H1 (cell line): ENCODE measurements at regions not wholly inside any gene's neighbourhood (a gene's known extent, or its start where the extent isn't known, plus 50 kb on each side); places are given as distances from the start of the nearest gene placed in this dataset.

Experiments
- CTCF ChIA-PET: fragments of 300-600 bp; sonication (Branson Sonifier 250); formaldehyde crosslinking; loops from one replicate; lab custom pipeline; 2021; ENCODE audit not compliant: partially characterized antibody; lab: Charles Lee
- POLR2A ChIA-PET: fragments of 300-600 bp; sonication (Branson Sonifier 250); formaldehyde crosslinking; loops from one replicate; lab custom pipeline; 2021; ENCODE audit warnings: inconsistent platforms; ENCODE audit not compliant: partially characterized antibody; lab: Charles Lee
- DNase-seq, 2 experiments: peaks; one replicate each; pipeline versions ENCODE4 v3.0.0 to v3.0.0-alpha.2; 2010 to 2022; ENCODE audit warnings: low spot score in 2 of 2, low read depth in 1 of 2, mixed read lengths in 1 of 2
- FAIRE-seq: peaks from 2 replicates; lab custom pipeline; 2011; peaks lifted over from hg19 to GRCh38; lab: Jason Lieb, UNC
- H2AFZ ChIP-seq: 2 replicates; pipeline ENCODE4 v1.8.1; 2012; ENCODE audit warnings: low read length, inconsistent platforms
- H2AK5ac ChIP-seq: 2 replicates; pipeline ENCODE4 v1.6.1; 2013; ENCODE audit warnings: low read depth, low read length
- H2BK120ac ChIP-seq: replicated peaks from 2 replicates; pipeline ENCODE3; 2013; ENCODE audit warnings: low read depth, low read length, inconsistent platforms
- H2BK12ac ChIP-seq: 2 replicates; pipeline ENCODE4 v1.6.1; 2013; ENCODE audit warnings: low read depth, low read length
- H2BK15ac ChIP-seq: 2 replicates; pipeline ENCODE4 v1.6.1; 2013; ENCODE audit warnings: low read length
- H2BK20ac ChIP-seq: 2 replicates; pipeline ENCODE4 v1.6.1; 2013; ENCODE audit warnings: low read length
- H2BK5ac ChIP-seq: 2 replicates; pipeline ENCODE4 v1.6.1; 2013; ENCODE audit warnings: low read depth, low read length
- H3K14ac ChIP-seq: 2 replicates; pipeline ENCODE4 v1.6.1; 2013; ENCODE audit warnings: inconsistent platforms; ENCODE audit not compliant: insufficient read length
- H3K18ac ChIP-seq: 2 replicates; pipeline ENCODE4 v1.6.1; 2013; ENCODE audit warnings: low read length; ENCODE audit errors: extremely low read depth
- H3K23ac ChIP-seq: 2 replicates; pipeline ENCODE4 v1.6.1; 2013; ENCODE audit warnings: inconsistent platforms; ENCODE audit not compliant: insufficient read length
- H3K23me2 ChIP-seq: 2 replicates; pipeline ENCODE4 v1.6.1; 2013; ENCODE audit warnings: low read depth, low read length
- H3K27ac ChIP-seq: 2 replicates; pipeline ENCODE4 v1.6.1; 2011; ENCODE audit warnings: low read depth, low read length, inconsistent platforms
- H3K27me3 ChIP-seq, 4 experiments: replicated peaks in 1 of 4; 1 replicate in 1 of 4; 2 replicates in 3 of 4; pipeline versions ENCODE4 v1.6.1 to v1.8.1; 2011 to 2013; ENCODE audit warnings: low read length in 3 of 4, mild to moderate bottlenecking in 3 of 4, inconsistent platforms in 2 of 4, mixed read lengths in 2 of 4, moderate library complexity in 1 of 4; ENCODE audit not compliant: control insufficient read depth in 3 of 4, insufficient read depth in 3 of 4; ENCODE audit errors: extremely low read depth in 1 of 4
- H3K36me3 ChIP-seq, 4 experiments: 2 replicates each; pipeline versions ENCODE4 v1.6.1 to v1.8.1; 2011 to 2013; ENCODE audit warnings: mild to moderate bottlenecking in 4 of 4, low read length in 3 of 4, moderate library complexity in 2 of 4, control low read depth in 1 of 4, inconsistent platforms in 1 of 4; ENCODE audit not compliant: insufficient read depth in 4 of 4, control insufficient read depth in 2 of 4
- H3K4ac ChIP-seq: replicated peaks from 2 replicates; pipeline ENCODE3; 2013; ENCODE audit warnings: low read length, low read depth, mixed read lengths, inconsistent platforms; ENCODE audit not compliant: insufficient read length
- H3K4me1 ChIP-seq, 4 experiments: replicated peaks in 1 of 4; 1 replicate in 1 of 4; 2 replicates in 3 of 4; pipeline versions ENCODE4 v1.6.1 to v1.8.1; 2011 to 2013; ENCODE audit warnings: low read length in 3 of 4, inconsistent platforms in 2 of 4, mixed read lengths in 1 of 4; ENCODE audit not compliant: insufficient read depth in 4 of 4, control insufficient read depth in 3 of 4
- H3K4me2 ChIP-seq, 2 experiments: 2 replicates each; pipeline versions ENCODE4 v1.6.1 to v1.8.1; 2011 to 2013; ENCODE audit warnings: low read depth in 2 of 2, low read length in 2 of 2, control low read depth in 1 of 2, inconsistent platforms in 1 of 2, mild to moderate bottlenecking in 1 of 2; ENCODE audit not compliant: insufficient read depth in 1 of 2
- H3K4me3 ChIP-seq, 4 experiments: fragments of 200-600, 300-600 bp in 1 of 4; sonication (generic), shearing (Covaris generic), sonication (Bioruptor Twin) in 1 of 4; 2 replicates each; pipeline versions ENCODE4 v1.5.1 to v1.8.1; 2011 to 2016; ENCODE audit warnings: low read length in 4 of 4, low read depth in 3 of 4, control low read depth in 2 of 4, inconsistent platforms in 2 of 4, mild to moderate bottlenecking in 2 of 4, mixed read lengths in 1 of 4, moderate library complexity in 1 of 4; ENCODE audit not compliant: insufficient read depth in 2 of 4; ENCODE audit errors: extremely low read depth in 1 of 4
- H3K56ac ChIP-seq: replicated peaks from 2 replicates; pipeline ENCODE3; 2013; ENCODE audit warnings: low read depth, mild to moderate bottlenecking, mixed read lengths, low read length, inconsistent platforms; ENCODE audit not compliant: insufficient read length
- H3K79me1 ChIP-seq: 2 replicates; pipeline ENCODE4 v1.6.1; 2013; ENCODE audit warnings: low read depth, low read length, control low read depth
- H3K79me2 ChIP-seq, 2 experiments: 2 replicates each; pipeline versions ENCODE4 v1.6.1 to v1.8.1; 2012 to 2013; ENCODE audit warnings: low read length in 2 of 2, mild to moderate bottlenecking in 2 of 2, inconsistent platforms in 1 of 2; ENCODE audit not compliant: insufficient read depth in 2 of 2, control insufficient read depth in 1 of 2
- H3K9ac ChIP-seq, 4 experiments: replicated peaks in 1 of 4; 1 replicate in 1 of 4; 2 replicates in 3 of 4; pipeline versions ENCODE4 v1.6.1 to v1.8.1; 2011 to 2013; ENCODE audit warnings: low read depth in 3 of 4, low read length in 3 of 4, control low read depth in 2 of 4, mild to moderate bottlenecking in 2 of 4, moderate library complexity in 2 of 4, inconsistent platforms in 1 of 4; ENCODE audit errors: extremely low read depth in 1 of 4
- H3K9me3 ChIP-seq, 2 experiments: 2 replicates each; pipeline versions ENCODE4 v1.6.1 to v1.8.1; 2012 to 2013; ENCODE audit warnings: mild to moderate bottlenecking in 2 of 2, moderate library complexity in 2 of 2, control low read depth in 1 of 2, inconsistent platforms in 1 of 2, low read depth in 1 of 2, low read length in 1 of 2, mixed read lengths in 1 of 2; ENCODE audit not compliant: insufficient read depth in 2 of 2
- H4K20me1 ChIP-seq, 2 experiments: replicated peaks in 1 of 2; 2 replicates each; pipeline versions ENCODE3 to v1.8.1; 2011 to 2013; ENCODE audit warnings: inconsistent platforms in 2 of 2, low read length in 2 of 2, mild to moderate bottlenecking in 1 of 2; ENCODE audit not compliant: insufficient read depth in 2 of 2, control insufficient read depth in 1 of 2
- H4K5ac ChIP-seq: 2 replicates; pipeline ENCODE4 v1.6.1; 2013; ENCODE audit warnings: low read length, low read depth, mixed read lengths, inconsistent platforms; ENCODE audit not compliant: insufficient read length
- H4K8ac ChIP-seq: 2 replicates; pipeline ENCODE4 v1.8.0; 2013; ENCODE audit warnings: mild to moderate bottlenecking, moderate library complexity, low read length, inconsistent platforms; ENCODE audit not compliant: insufficient read depth; ENCODE audit errors: extremely low read depth
- H4K91ac ChIP-seq: replicated peaks from 2 replicates; pipeline ENCODE3; 2013; ENCODE audit warnings: low read length, mixed read lengths, inconsistent platforms; ENCODE audit not compliant: insufficient read length
- RAD21 ChIP-seq, 2 experiments: IDR thresholded peaks in 1 of 2; conservative IDR thresholded peaks in 1 of 2; 2 replicates each; pipeline ENCODE4 v1.6.1; 2011; ENCODE audit warnings: low read depth in 2 of 2, low read length in 2 of 2, improper control_type of control experiment in 1 of 2, inconsistent platforms in 1 of 2, mild to moderate bottlenecking in 1 of 2, moderate library complexity in 1 of 2
- WGBS, 2 experiments: shearing (Covaris generic) in 1 of 2; methylation state at CpG; one replicate each; pipeline versions ENCODE4 v1.1.6 to v1.1.7; 2013 to 2015; ENCODE audit warnings: low lambda C conversion rate in 2 of 2, mixed read lengths in 2 of 2, inconsistent platforms in 1 of 2, low coverage in 1 of 2, missing lambda C conversion rate in 1 of 2; ENCODE audit not compliant: insufficient replicate concordance in 2 of 2, insufficient coverage in 1 of 2, insufficient read length in 1 of 2; ENCODE audit errors: extremely low coverage in 1 of 2, missing lambda C conversion rate in 1 of 2; 5-methylcytosine and 5-hydroxymethylcytosine counted together
- TF ChIP-seq, protein P1 (sequence below): IDR thresholded peaks from 2 replicates; pipeline ENCODE4 v1.6.1; 2012; ENCODE audit warnings: inconsistent platforms
- TF ChIP-seq, protein P2 (sequence below), 3 experiments: IDR thresholded peaks; 1 replicate in 2 of 3; 2 replicates in 1 of 3; pipeline versions ENCODE4 v1.5.1 to v1.6.1; 2011; ENCODE audit warnings: low read length in 3 of 3, mild to moderate bottlenecking in 3 of 3, inconsistent platforms in 2 of 3, low read depth in 1 of 3, moderate library complexity in 1 of 3; ENCODE audit not compliant: insufficient read depth in 1 of 3; ENCODE audit errors: control extremely low read depth in 1 of 3

DNA sequence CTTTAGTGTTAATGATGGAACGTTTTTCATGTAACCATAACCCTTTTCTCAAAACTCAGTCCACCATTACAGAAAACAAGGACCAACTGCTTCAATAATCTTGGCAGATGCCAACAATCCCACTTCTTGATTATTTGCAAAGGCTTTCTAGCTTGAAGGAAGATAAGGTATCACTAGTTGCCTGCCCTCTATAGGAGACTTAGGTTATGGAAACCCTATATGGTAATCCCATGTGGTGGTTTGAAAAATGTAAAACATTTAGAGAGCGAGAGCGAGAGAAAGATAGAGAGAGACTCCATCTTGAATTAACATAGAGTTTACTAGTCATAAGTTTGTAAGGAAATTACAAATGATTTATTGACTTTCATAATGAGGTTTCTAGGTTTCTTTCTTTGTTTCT is 1627.5 kb upstream of the TENM3 start:
- no peak overlapping the region for H2BK20ac ChIP-seq
- no peak overlapping the region for H4K5ac ChIP-seq
- no peaks in the 10 kb centered on the region for H3K79me2 ChIP-seq
- DNase-seq: no peak
- TF ChIP-seq, protein P1, sequence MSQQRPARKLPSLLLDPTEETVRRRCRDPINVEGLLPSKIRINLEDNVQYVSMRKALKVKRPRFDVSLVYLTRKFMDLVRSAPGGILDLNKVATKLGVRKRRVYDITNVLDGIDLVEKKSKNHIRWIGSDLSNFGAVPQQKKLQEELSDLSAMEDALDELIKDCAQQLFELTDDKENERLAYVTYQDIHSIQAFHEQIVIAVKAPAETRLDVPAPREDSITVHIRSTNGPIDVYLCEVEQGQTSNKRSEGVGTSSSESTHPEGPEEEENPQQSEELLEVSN: no peak
- TF ChIP-seq, protein P2, sequence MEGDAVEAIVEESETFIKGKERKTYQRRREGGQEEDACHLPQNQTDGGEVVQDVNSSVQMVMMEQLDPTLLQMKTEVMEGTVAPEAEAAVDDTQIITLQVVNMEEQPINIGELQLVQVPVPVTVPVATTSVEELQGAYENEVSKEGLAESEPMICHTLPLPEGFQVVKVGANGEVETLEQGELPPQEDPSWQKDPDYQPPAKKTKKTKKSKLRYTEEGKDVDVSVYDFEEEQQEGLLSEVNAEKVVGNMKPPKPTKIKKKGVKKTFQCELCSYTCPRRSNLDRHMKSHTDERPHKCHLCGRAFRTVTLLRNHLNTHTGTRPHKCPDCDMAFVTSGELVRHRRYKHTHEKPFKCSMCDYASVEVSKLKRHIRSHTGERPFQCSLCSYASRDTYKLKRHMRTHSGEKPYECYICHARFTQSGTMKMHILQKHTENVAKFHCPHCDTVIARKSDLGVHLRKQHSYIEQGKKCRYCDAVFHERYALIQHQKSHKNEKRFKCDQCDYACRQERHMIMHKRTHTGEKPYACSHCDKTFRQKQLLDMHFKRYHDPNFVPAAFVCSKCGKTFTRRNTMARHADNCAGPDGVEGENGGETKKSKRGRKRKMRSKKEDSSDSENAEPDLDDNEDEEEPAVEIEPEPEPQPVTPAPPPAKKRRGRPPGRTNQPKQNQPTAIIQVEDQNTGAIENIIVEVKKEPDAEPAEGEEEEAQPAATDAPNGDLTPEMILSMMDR (IDR thresholded peaks at IDR 0.05; ENCODE audit: control extremely low read depth in 1 of 3, insufficient read depth in 1 of 3, low read depth in 1 of 3, low read length in 3 of 3): peak in 2 of 3 experiments; percentile 9 to 26; a peak in 2 of 4 replicates
- peak; percentile 11 to 16; a peak in 2 of 4 replicates for TF ChIP-seq RAD21 (IDR thresholded peaks at IDR 0.05 in 1 of 2, conservative IDR thresholded peaks at IDR 0.05 in 1 of 2; ENCODE audit: low read depth in 2 of 2, low read length in 2 of 2)
- no peak overlapping the region for H4K91ac ChIP-seq
- H3K4me1 ChIP-seq: peaks cover 0 to 6% (median 0%) of the 10 kb centered on the region in 4 experiments; a peak in 1 of 7 replicates
- no peak overlapping the region for H3K23ac ChIP-seq
- H4K20me1 ChIP-seq: no peaks in the 10 kb centered on the region
- H3K4me3 ChIP-seq: no peak overlapping the region
- H3K79me1 ChIP-seq: no peaks in the 10 kb centered on the region
- H3K18ac ChIP-seq: no peak overlapping the region
- no peak overlapping the region for H3K56ac ChIP-seq
- H3K27me3 ChIP-seq: no peaks in the 10 kb centered on the region
- POLR2A ChIA-PET: no interaction called here
- H3K27ac ChIP-seq: no peak overlapping the region
- H2AFZ ChIP-seq: no peak overlapping the region
- no peak overlapping the region for H2AK5ac ChIP-seq
- no peaks in the 10 kb centered on the region for H3K23me2 ChIP-seq
- H3K9me3 ChIP-seq: no peaks in the 10 kb centered on the region
- no peak overlapping the region for H3K14ac ChIP-seq
- no peak overlapping the region for H3K4ac ChIP-seq
- H2BK15ac ChIP-seq: no peak overlapping the region
- no peak overlapping the region for H3K9ac ChIP-seq
- H3K4me2 ChIP-seq: no peak overlapping the region
- H2BK120ac ChIP-seq: no peak overlapping the region
- CTCF ChIA-PET: interaction anchor here (1.0 to 2.3 kb wide), 4 partner anchors 9 to 199 kb away, joined by 3 to 4 read pairs (median 3); no protein-coding TSS in a partner anchor
- H2BK5ac ChIP-seq: no peak overlapping the region
- no peaks in the 10 kb centered on the region for H3K36me3 ChIP-seq
- peak; percentile 52 for FAIRE-seq
- H4K8ac ChIP-seq: no peak overlapping the region
- WGBS, 2 experiments: 81% methylated on average over 3 of the region's 3 CpGs; no CpG with 5 or more reads in 1 of the 2 experiments
- no peak overlapping the region for H2BK12ac ChIP-seq
